WTC11 (cell line): ENCODE measurements at regions not wholly inside any gene's neighbourhood (a gene's known extent, or its start where the extent isn't known, plus 50 kb on each side); places are given as distances from the start of the nearest gene placed in this dataset.
A peak's percentile ranks its signal among the peaks of the same experiment; 100 is the strongest.

Experiments
- ATAC-seq: fragments of 200-7000 bp; cut with Tn5 transposase; 2 replicates; pipeline ENCODE4 v1.10.0; 2021; ENCODE audit warnings: mild to moderate bottlenecking, moderate library complexity
- CTCF ChIA-PET: fragments of 300-600 bp; sonication (Branson Sonifier 250); formaldehyde crosslinking; loops from one replicate; lab custom pipeline; 2021; ENCODE audit warnings: antibody characterized with exemption; lab: Charles Lee
- POLR2A ChIA-PET: fragments of 350-600 bp; sonication (Branson Sonifier 250); formaldehyde crosslinking; loops from one replicate; lab custom pipeline; 2021; ENCODE audit warnings: antibody characterized with exemption; lab: Charles Lee
- DNase-seq: peaks from one replicate; pipeline ENCODE4 v3.0.0; 2021; ENCODE audit warnings: low spot score
- H3K27ac Mint-ChIP-seq: 2 replicates; pipeline ENCODE4 v1.8.0; 2021; ENCODE audit warnings: mixed read lengths
- H3K27me3 Mint-ChIP-seq: 2 replicates; pipeline ENCODE4 v1.8.0; 2021; ENCODE audit warnings: low read depth, mild to moderate bottlenecking, moderate library complexity, mixed read lengths
- H3K36me3 Mint-ChIP-seq: 2 replicates; pipeline ENCODE4 v1.8.0; 2021; ENCODE audit warnings: mixed read lengths
- H3K4me1 Mint-ChIP-seq: 2 replicates; pipeline ENCODE4 v1.8.0; 2022; ENCODE audit warnings: mixed read lengths
- H3K4me3 Mint-ChIP-seq: 2 replicates; pipeline ENCODE4 v1.8.0; 2021; ENCODE audit warnings: mild to moderate bottlenecking, moderate library complexity, mixed read lengths
- H3K9me3 Mint-ChIP-seq: 2 replicates; pipeline ENCODE4 v1.8.0; 2021; ENCODE audit warnings: mixed read lengths
- ATF3 ChIP-seq: sonication (generic); formaldehyde crosslinking; conservative IDR thresholded peaks from 2 replicates; pipeline ENCODE4 v1.8.1; 2022; ENCODE audit warnings: mild to moderate bottlenecking, missing genetic modification reagents
- CDX4 ChIP-seq: fragments of 250-450 bp; sonication (Bioruptor Pico); IDR thresholded peaks from 2 replicates; pipeline ENCODE4 v1.9.0; 2021; ENCODE audit warnings: moderate library complexity, mild to moderate bottlenecking, inconsistent platforms, borderline replicate concordance
- CREB1 ChIP-seq: sonication (generic); formaldehyde crosslinking; IDR thresholded peaks from 2 replicates; pipeline ENCODE4 v1.8.0; 2023; ENCODE audit warnings: mild to moderate bottlenecking, missing genetic modification reagents
- CTCF ChIP-seq: fragments of 200-600 bp; IDR thresholded peaks from 2 replicates; pipeline ENCODE4 v1.8.0; 2022; ENCODE audit warnings: antibody characterized with exemption
- E2F1 ChIP-seq: sonication (generic); formaldehyde crosslinking; IDR thresholded peaks from 2 replicates; pipeline ENCODE4 v1.8.0; 2022; ENCODE audit warnings: mild to moderate bottlenecking, missing genetic modification reagents
- ESRRA ChIP-seq: sonication (generic); formaldehyde crosslinking; IDR thresholded peaks from 2 replicates; pipeline ENCODE4 v1.8.1; 2022; ENCODE audit warnings: mild to moderate bottlenecking, missing genetic modification reagents, borderline replicate concordance
- MAX ChIP-seq: sonication (generic); formaldehyde crosslinking; IDR thresholded peaks from 2 replicates; pipeline ENCODE4 v1.8.0; 2022; ENCODE audit warnings: mild to moderate bottlenecking, missing genetic modification reagents
- MXD4 ChIP-seq: fragments of 250-450 bp; sonication (Bioruptor Pico); IDR thresholded peaks from 2 replicates; pipeline ENCODE4 v1.8.0; 2021; ENCODE audit warnings: mild to moderate bottlenecking, moderate library complexity, borderline replicate concordance
- MYBL2 ChIP-seq: sonication (generic); formaldehyde crosslinking; IDR thresholded peaks from 2 replicates; pipeline ENCODE4 v1.8.1; 2023; ENCODE audit warnings: mild to moderate bottlenecking, moderate library complexity, missing genetic modification reagents
- NFATC4 ChIP-seq: fragments of 250-450 bp; sonication (Bioruptor Pico); IDR thresholded peaks from 2 replicates; pipeline ENCODE4 v1.9.0; 2021; ENCODE audit warnings: mild to moderate bottlenecking
- NR1H2 ChIP-seq: sonication (generic); formaldehyde crosslinking; IDR thresholded peaks from 2 replicates; pipeline ENCODE4 v1.9.0; 2021; ENCODE audit warnings: mild to moderate bottlenecking, moderate library complexity, missing genetic modification reagents
- SMAD3 ChIP-seq: sonication (generic); formaldehyde crosslinking; IDR thresholded peaks from 2 replicates; pipeline ENCODE4 v1.8.0; 2022; ENCODE audit warnings: missing genetic modification reagents, mild to moderate bottlenecking, borderline replicate concordance
- SMAD4 ChIP-seq: sonication (generic); formaldehyde crosslinking; IDR thresholded peaks from 2 replicates; pipeline ENCODE4 v1.8.0; 2022; ENCODE audit warnings: mild to moderate bottlenecking, missing genetic modification reagents
- STAT6 ChIP-seq: sonication (generic); formaldehyde crosslinking; conservative IDR thresholded peaks from 2 replicates; pipeline ENCODE4 v1.8.1; 2023; ENCODE audit warnings: mild to moderate bottlenecking, low read depth, missing genetic modification reagents, moderate library complexity
- TP53 ChIP-seq: sonication (generic); formaldehyde crosslinking; IDR thresholded peaks from 2 replicates; pipeline ENCODE4 v1.8.1; 2023; ENCODE audit warnings: mild to moderate bottlenecking, missing genetic modification reagents
- ZBTB43 ChIP-seq: sonication (generic); formaldehyde crosslinking; IDR thresholded peaks from 2 replicates; pipeline ENCODE4 v1.8.1; 2023; ENCODE audit warnings: mild to moderate bottlenecking, missing genetic modification reagents
- ZNF512 ChIP-seq: sonication (generic); formaldehyde crosslinking; IDR thresholded peaks from 2 replicates; pipeline ENCODE4 v1.8.1; 2022; ENCODE audit warnings: missing genetic modification reagents, borderline replicate concordance

- no peak overlapping the region for H3K4me3 Mint-ChIP-seq
Observed at GRCh38 chr9:74303945-74304344, 193.2 kb upstream of the RORB start.

More at GRCh38 chr9:74303945-74304344, 193.2 kb upstream of the RORB start:
- CTCF ChIA-PET, result no interaction called here
- TF ChIP-seq ATF3 (CRISPR knock-in tag) (no peak), CTCF (no peak), MYBL2 (CRISPR knock-in tag) (no peak), MAX (CRISPR knock-in tag) (no peak), ESRRA (no peak), ZNF512 (no peak), MXD4 (CRISPR knock-in tag) (no peak), STAT6 (CRISPR knock-in tag) (no peak), E2F1 (CRISPR knock-in tag) (no peak), NFATC4 (CRISPR knock-in tag) (no peak), ZBTB43 (CRISPR knock-in tag) (no peak), SMAD3 (CRISPR knock-in tag) (no peak), TP53 (CRISPR knock-in tag) (no peak), NR1H2 (CRISPR knock-in tag) (no peak), CREB1 (CRISPR knock-in tag) (no peak), CDX4 (CRISPR knock-in tag) (no peak), SMAD4 (CRISPR knock-in tag) (no peak)
- TF ChIP-seq, all 79 proteins: peak for 0
- POLR2A ChIA-PET, result no interaction called here
- Mint-ChIP-seq H3K27ac (peak overlapping the region; percentile 73), H3K27me3 (no peaks in the 10 kb centered on the region), H3K9me3 (peaks cover 7% of the 10 kb centered on the region; the same call in 1 of the 2 replicates), H3K4me1 (peaks cover 40% of the 10 kb centered on the region), H3K36me3 (no peaks in the 10 kb centered on the region)
- ATAC-seq (peak; percentile 65; the same call in 1 of the 2 replicates), DNase-seq (no peak)
